ENCODE measurements at regions not wholly inside any gene's neighbourhood (a gene's known extent, or its start where the extent isn't known, plus 50 kb on each side); places are given as distances from the start of the nearest gene placed in this dataset.

DNA sequence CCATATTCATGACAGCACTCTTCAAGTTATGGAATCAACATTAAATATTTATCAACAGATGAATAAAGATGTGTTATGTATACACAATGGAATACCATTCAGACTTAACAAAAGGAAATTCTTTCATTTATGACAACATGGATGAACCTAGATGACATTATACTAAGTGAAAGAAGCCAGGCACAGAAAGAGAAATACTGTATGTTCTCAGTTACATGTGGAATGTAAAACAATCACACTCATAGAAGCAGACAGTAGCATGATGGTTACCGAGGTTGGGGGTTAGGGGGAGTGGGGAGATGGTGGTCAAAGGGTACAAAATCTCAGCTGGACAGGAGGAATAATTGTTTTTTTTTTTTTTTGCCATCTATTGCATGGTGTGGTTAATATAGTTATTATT, 431.9 kb downstream of the DMAC1 start:
- Histone ChIP-seq H3K27ac (no peak overlapping the region), H3K4me3 (ENCODE audit: low read depth, low read length) (no peak overlapping the region), H3K36me3 (replicated peaks) (no peaks in the 10 kb centered on the region), H3K27me3 (replicated peaks) (no peaks in the 10 kb centered on the region)
- no peak for DNase-seq
- in situ Hi-C loops (cut with HindIII; ENCODE audit: low pct_ligation_motif_present, low sequenced_read_pairs) = no loop called here
- TF ChIP-seq, protein P1, sequence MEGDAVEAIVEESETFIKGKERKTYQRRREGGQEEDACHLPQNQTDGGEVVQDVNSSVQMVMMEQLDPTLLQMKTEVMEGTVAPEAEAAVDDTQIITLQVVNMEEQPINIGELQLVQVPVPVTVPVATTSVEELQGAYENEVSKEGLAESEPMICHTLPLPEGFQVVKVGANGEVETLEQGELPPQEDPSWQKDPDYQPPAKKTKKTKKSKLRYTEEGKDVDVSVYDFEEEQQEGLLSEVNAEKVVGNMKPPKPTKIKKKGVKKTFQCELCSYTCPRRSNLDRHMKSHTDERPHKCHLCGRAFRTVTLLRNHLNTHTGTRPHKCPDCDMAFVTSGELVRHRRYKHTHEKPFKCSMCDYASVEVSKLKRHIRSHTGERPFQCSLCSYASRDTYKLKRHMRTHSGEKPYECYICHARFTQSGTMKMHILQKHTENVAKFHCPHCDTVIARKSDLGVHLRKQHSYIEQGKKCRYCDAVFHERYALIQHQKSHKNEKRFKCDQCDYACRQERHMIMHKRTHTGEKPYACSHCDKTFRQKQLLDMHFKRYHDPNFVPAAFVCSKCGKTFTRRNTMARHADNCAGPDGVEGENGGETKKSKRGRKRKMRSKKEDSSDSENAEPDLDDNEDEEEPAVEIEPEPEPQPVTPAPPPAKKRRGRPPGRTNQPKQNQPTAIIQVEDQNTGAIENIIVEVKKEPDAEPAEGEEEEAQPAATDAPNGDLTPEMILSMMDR (IDR thresholded peaks at IDR 0.05; ENCODE audit: low read depth, low read length, missing control alignments) = no peak

- Histone ChIP-seq H3K4me3 (ENCODE audit: low read depth, low read length) (no peak overlapping the region), H3K27me3 (replicated peaks) (no peaks in the 10 kb centered on the region), H3K27ac (no peak overlapping the region), H3K36me3 (replicated peaks) (no peaks in the 10 kb centered on the region)
- TF ChIP-seq, protein P1 (IDR thresholded peaks at IDR 0.05; ENCODE audit: low read depth, low read length, missing control alignments) = no peak
- DNase-seq = no peak
- in situ Hi-C loops (cut with HindIII; ENCODE audit: low pct_ligation_motif_present, low sequenced_read_pairs) = no loop called here
Observed at GRCh38 chr9:7366121-7366520, 433.5 kb downstream of the DMAC1 start.

DNA sequence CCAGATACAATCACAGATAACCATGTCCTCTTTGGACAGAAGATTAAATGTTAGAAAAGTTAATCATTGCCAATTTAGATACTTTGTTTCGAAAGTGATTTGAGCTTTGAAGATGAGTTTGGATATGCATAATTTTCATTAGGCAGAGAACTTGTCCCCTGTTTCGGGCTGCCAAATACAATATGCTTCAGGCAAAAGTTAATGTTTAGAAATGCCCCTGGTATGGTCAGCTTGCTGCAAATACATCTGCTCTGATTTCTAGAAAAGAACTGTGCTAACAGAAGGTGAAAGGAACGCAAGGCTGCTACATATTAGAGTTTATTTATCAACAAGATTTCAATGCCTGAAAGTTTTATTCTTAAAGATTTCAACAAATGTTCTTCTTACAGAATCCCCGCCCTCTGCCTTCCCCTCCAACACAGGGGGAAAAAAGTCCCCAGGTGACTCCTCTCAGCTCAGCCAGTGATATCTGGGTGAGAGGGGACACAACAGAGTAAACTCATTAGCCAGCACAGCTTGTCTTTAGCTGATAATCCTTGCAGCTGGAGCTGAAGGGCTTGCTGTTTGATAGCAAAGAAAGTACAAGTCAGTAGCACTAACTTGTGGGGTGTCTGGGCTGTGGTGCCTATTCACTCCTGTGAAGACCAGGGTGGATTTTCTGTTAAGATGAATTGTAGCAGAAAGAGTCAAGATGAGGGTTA, 435.7 kb downstream of the DMAC1 start:
- DNase-seq = no peak
- Histone ChIP-seq H3K4me3 (ENCODE audit: low read depth, low read length) (no peak overlapping the region), H3K27me3 (replicated peaks) (no peaks in the 10 kb centered on the region), H3K27ac (no peak overlapping the region), H3K36me3 (replicated peaks) (no peaks in the 10 kb centered on the region)
- in situ Hi-C loops (cut with HindIII; ENCODE audit: low pct_ligation_motif_present, low sequenced_read_pairs) = no loop called here
- TF ChIP-seq, protein P1 (IDR thresholded peaks at IDR 0.05; ENCODE audit: low read depth, low read length, missing control alignments) = no peak

DNA sequence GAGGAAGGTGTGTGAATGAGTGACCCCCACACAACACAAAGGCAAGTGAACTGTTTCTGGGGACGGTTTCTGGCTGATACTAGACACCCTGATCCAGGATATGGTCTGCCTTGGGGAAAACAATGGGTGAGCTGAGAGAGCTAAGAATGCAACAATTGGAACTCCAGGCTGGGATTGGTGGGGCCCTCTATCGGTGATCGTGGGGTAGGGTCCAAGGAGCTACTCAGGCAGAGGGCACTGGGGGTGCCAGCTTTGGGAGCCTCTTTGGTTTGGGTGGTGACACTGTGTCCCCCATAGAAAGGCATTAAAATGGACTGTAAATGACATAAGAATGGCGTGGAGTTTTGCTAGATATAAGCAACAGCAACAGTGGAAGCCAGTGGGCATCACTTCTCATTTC, 439.1 kb downstream of the DMAC1 start:
- TF ChIP-seq, protein P1 (IDR thresholded peaks at IDR 0.05; ENCODE audit: low read depth, low read length, missing control alignments) = no peak
- Histone ChIP-seq H3K27ac (no peak overlapping the region), H3K27me3 (replicated peaks) (no peaks in the 10 kb centered on the region), H3K4me3 (ENCODE audit: low read depth, low read length) (no peak overlapping the region), H3K36me3 (replicated peaks) (no peaks in the 10 kb centered on the region)
- in situ Hi-C loops (cut with HindIII; ENCODE audit: low pct_ligation_motif_present, low sequenced_read_pairs) = no loop called here
- no peak for DNase-seq

DNA sequence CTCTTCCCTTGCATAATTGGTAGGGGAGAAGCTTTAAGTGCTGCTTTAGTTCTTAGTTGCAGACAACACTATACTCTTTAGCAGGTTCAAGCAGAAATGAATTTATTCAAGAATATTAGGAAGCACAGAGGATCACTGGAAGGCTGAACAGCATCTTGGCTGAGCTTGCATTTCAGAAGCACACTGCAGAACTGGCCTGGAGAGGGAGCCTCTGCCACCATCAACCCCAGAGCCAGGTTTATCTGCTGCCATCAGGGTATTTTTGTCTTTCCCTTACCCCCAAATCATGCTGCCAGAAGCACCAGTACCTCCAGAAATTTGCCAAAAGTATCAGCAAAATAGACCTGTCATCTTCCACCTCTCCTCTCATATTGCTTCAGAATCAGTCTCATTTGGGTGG, 440.7 kb downstream of the DMAC1 start:
- Histone ChIP-seq H3K27ac (no peak overlapping the region), H3K27me3 (replicated peaks) (no peaks in the 10 kb centered on the region), H3K4me3 (ENCODE audit: low read depth, low read length) (no peak overlapping the region), H3K36me3 (replicated peaks) (no peaks in the 10 kb centered on the region)
- TF ChIP-seq, protein P1 (IDR thresholded peaks at IDR 0.05; ENCODE audit: low read depth, low read length, missing control alignments) = peak; percentile 10
- DNase-seq = no peak
- in situ Hi-C loops (cut with HindIII; ENCODE audit: low pct_ligation_motif_present, low sequenced_read_pairs) = no loop called here

DNA sequence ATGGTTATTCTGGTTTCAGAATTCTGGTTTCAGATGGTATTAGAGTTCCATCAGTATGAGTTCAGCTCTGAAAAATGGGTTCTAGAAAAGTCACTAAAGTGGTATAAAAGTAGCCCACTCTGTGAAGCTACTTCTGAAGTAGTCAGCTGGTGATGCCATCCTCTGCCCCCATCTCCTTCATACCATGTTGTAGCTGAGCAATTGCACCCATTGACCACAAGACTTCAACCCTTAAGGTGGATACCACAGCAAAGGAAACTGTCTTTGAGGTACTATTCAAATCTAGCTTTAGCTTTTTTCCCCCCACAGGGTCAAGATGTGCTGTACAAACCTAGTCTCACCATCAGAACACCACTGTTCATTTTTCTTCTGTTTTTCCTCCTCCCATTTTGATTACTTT, 444.9 kb downstream of the DMAC1 start:
- in situ Hi-C loops (cut with HindIII; ENCODE audit: low pct_ligation_motif_present, low sequenced_read_pairs) = no loop called here
- no peaks in the 10 kb centered on the region for H3K36me3 ChIP-seq (replicated peaks)
- no peak overlapping the region for H3K27ac ChIP-seq
- TF ChIP-seq, protein P1 (IDR thresholded peaks at IDR 0.05; ENCODE audit: low read depth, low read length, missing control alignments) = no peak
- H3K27me3 ChIP-seq (replicated peaks) = no peaks in the 10 kb centered on the region
- DNase-seq = no peak
- H3K4me3 ChIP-seq (ENCODE audit: low read depth, low read length) = no peak overlapping the region

Data from brain microvascular endothelial cell (primary cell).